ENCODE measurements at regions not wholly inside any gene's neighbourhood (a gene's known extent, or its start where the extent isn't known, plus 50 kb on each side); places are given as distances from the start of the nearest gene placed in this dataset.

- in situ Hi-C loops (cut with MboI), result no loop called here
- Histone ChIP-seq H3K4me1 (ENCODE audit: control insufficient read depth, insufficient read depth, low read length) (no peaks in the 10 kb centered on the region), H3K9ac (ENCODE audit: control insufficient read depth, insufficient read depth, low read length) (no peak overlapping the region), H3K4me2 (ENCODE audit: control insufficient read depth, insufficient read depth) (no peak overlapping the region), H4K20me1 (ENCODE audit: control insufficient read depth, insufficient read depth) (no peaks in the 10 kb centered on the region), H3K4me3 (no peak overlapping the region), H3K79me2 (ENCODE audit: control insufficient read depth, insufficient read depth, low read length) (no peaks in the 10 kb centered on the region), H3K9me3 (replicated peaks; ENCODE audit: control insufficient read depth, insufficient read depth, low read length) (no peaks in the 10 kb centered on the region), H3K36me3 (ENCODE audit: control insufficient read depth in 2 of 2, insufficient read depth in 2 of 2, low read length in 1 of 2) (no peaks in the 10 kb centered on the region), H3K27ac (ENCODE audit: control insufficient read depth, insufficient read depth) (no peak overlapping the region), H2AFZ (ENCODE audit: control insufficient read depth, low read depth, low read length) (no peak overlapping the region), H3K27me3 (replicated peaks in 1 of 2; ENCODE audit: control insufficient read depth in 2 of 2, insufficient read depth in 2 of 2, low read length in 1 of 2) (no peaks in the 10 kb centered on the region)
- ChIA-PET POLR2A (no interaction called here), RAD21 (ENCODE audit: unreplicated experiment) (no interaction called here), SMC1A (ENCODE audit: uncharacterized antibody, unreplicated experiment) (no interaction called here), CTCF (interaction anchor here (1.8 kb wide), 1 partner anchor 19 kb away, joined by 5 read pairs; no protein-coding TSS in a partner anchor)
- 7% methylated on average over 7 of the region's 7 CpGs for WGBS (ENCODE audit: insufficient coverage, insufficient replicate concordance, low lambda C conversion rate, missing lambda C conversion rate)
- DNase-seq (ENCODE audit: low read depth, low spot score), result no peak
- no peak for FAIRE-seq
- intact Hi-C loops (cut with micrococcal nuclease; ENCODE audit: unreplicated experiment), result no loop called here
- no TSS peak for BruUV-seq (replicated peaks)
- ATAC-seq, result no peak
- TF ChIP-seq IKZF2 (IDR thresholded peaks at IDR 0.05), result no peak
- TF ChIP-seq JUND (IDR thresholded peaks at IDR 0.05; ENCODE audit: low read depth, low read length), result no peak
- no peak for TF ChIP-seq IRF5 (IDR thresholded peaks at IDR 0.05; ENCODE audit: borderline replicate concordance)
- TF ChIP-seq ZNF592 (IDR thresholded peaks at IDR 0.05), result no peak
- no peak for TF ChIP-seq SUZ12 (IDR thresholded peaks at IDR 0.05; ENCODE audit: unreplicated experiment)
- no peak for TF ChIP-seq REST (IDR thresholded peaks at IDR 0.05; ENCODE audit: low read depth, low read length)
- no peak for TF ChIP-seq NFYB (IDR thresholded peaks at IDR 0.05; ENCODE audit: insufficient read depth, low read depth, low read length)
- TF ChIP-seq MYC (IDR thresholded peaks at IDR 0.05; ENCODE audit: insufficient read depth, insufficient read length, insufficient replicate concordance, low read length, severe bottlenecking), result no peak
- no peak for TF ChIP-seq ZNF24 (IDR thresholded peaks at IDR 0.05)
- TF ChIP-seq MYB (IDR thresholded peaks at IDR 0.05; ENCODE audit: borderline replicate concordance, low read depth, low read length), result no peak
- no peak for TF ChIP-seq HSF1 (IDR thresholded peaks at IDR 0.05; ENCODE audit: low read depth, low read length)
- no peak for TF ChIP-seq EGR1 (IDR thresholded peaks at IDR 0.05; ENCODE audit: borderline replicate concordance in 1 of 2, low read depth in 2 of 2, low read length in 2 of 2)
- TF ChIP-seq ZSCAN29 (IDR thresholded peaks at IDR 0.05), result no peak
Observed at GRCh38 chr3:76550522-76551201, 489.2 kb upstream of the ROBO2 start.
